ENCODE measurements at regions not wholly inside any gene's neighbourhood (a gene's known extent, or its start where the extent isn't known, plus 50 kb on each side); places are given as distances from the start of the nearest gene placed in this dataset.

DNA sequence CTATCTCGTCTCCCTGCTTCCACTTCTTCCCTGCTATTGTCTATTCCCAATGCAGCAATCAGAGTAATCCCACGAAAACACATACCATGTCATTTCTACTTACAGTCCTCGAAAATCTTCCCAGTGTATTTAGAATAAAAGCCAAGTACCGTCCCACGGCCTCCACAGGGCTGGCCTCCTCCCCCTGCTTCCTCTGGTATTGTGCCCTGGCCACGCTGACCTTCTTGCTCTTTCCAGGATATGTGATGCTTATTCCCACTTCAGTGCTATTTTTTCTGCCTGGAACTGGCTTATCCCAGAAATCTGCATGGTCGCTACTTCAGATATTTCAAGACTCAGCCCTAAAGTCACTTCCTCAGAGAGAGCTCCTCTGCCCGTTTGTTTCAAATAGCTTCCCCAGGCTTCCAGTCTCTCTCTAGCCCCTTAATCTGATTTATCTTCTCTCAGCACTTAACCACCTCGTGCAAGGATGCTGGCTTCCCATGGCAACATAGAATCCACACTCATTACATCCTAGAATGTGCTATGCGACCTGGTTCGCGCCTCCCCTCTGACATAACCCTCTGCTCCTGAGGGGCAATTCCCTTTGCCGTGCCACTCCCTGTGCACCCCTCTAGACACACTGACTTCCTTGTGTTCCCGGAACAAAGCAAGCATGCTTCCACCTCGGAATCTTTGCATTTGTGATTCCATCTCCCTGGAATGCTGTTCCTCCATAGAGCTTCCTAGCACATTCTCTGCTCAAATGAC is 365.9 kb downstream of the ZSWIM6 start:
- DNase-seq, result no peak

GRCh38 chr5:61701877-61702602 is 370.0 kb downstream of the ZSWIM6 start:
- DNase-seq, result no peak

GRCh38 chr5:61702784-61703183 is 370.7 kb downstream of the ZSWIM6 start:
- DNase-seq, result no peak

GRCh38 chr5:61704289-61704688 is 372.2 kb downstream of the ZSWIM6 start:
- DNase-seq, result no peak

GRCh38 chr5:61706751-61707150 is 374.7 kb downstream of the ZSWIM6 start:
- no peak for DNase-seq

DNA sequence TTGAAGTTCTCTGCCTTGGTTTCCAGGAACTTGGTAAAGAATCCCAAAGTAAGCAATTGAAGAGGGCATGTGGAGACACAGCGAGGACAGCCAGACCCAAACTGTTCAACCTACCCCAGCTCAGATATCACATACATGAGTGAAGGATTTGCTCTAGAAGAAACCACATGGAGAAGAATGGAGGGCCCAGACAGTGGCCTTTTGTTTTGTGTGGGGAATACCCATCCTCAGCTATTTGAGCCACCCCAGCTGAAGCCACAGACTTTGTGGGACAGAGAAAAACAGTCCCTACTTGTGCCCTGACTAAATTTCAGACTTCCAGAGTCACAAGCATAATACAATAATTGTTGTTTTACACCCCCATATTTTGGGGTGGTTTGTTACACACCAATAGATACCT is 387.1 kb downstream of the ZSWIM6 start:
- DNase-seq, result no peak

- DNase-seq, result no peak
Measured at GRCh38 chr5:61720829-61721228, 388.8 kb downstream of the ZSWIM6 start.

GRCh38 chr5:61724102-61724501 is 392.0 kb downstream of the ZSWIM6 start:
- DNase-seq, result no peak

DNA sequence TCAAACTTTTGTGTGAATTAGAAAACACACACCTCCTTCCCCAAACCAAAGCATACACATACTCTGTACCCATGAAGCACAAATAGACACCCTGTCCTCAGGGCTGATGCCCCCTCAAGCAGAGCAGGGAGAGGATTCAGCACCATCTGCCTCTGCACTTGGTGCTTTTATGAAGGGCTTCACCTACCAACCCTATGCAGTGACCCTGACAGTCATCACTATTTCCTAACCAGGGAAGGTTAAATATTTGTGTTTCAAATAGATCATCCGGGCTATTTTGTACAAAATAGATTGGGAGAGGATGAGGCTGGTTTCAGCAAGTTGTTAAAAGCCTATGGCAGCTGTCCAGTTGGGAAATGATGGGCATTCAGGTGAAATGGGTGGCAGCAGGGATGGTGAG is 396.2 kb downstream of the ZSWIM6 start:
- DNase-seq, result no peak

- DNase-seq, result no peak
Measured at GRCh38 chr5:61730866-61731265, 398.8 kb downstream of the ZSWIM6 start.

DNA sequence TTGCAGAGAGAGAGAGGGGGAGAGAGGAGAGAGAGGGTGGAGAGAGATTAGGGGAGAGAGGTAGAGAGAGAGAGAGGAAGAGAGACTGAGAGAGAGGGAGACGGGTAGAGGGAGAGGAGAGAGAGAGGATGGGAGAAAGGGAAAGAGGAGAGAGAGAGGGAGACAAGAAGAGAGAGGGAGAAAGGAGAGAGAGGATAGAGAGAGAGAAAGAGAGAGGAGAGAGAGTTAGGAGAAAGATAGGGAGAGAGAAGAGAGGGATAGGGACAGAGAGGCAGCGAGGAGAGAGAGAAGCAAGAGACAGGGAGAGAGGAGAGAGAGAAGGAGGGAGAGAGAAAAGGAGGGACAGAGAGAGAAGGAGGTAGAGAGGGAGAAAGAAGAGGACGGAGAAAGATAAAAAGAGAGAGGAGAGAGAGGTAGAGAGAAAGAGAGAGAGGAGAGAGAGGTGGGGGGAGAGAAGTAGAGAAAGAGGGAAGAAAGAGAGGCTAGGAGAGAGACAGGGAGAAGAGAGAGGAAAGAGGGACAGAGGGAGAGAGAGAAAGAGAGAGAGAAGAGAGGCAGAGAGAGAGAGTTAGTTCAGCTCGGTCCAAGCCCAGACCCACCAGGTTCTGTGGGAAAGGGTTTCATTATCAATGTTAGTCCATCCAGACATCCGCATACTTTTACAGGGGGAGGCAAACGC is 399.3 kb downstream of the ZSWIM6 start:
- no peak for DNase-seq

- DNase-seq, result no peak
Measured at GRCh38 chr5:61731946-61732314, 399.9 kb downstream of the ZSWIM6 start.

DNA sequence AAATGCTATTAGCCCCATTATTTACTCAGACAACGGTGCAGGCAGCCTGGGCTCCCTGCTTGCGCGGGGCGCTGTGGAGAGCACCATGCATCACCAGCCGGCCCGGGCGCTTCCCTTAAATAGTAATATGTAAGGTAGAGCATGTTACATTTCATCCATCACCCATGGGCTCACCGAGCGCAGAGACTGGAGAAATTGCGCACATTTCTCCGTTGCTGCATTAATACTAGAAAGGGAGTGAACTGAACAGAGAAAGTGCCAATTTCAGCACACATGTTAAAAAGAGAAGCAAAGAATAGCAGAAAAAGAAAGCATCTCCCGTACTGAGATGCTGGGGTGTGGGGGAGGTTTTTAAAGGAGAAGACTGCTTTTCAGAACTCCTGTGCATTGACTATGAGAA is 400.3 kb downstream of the ZSWIM6 start:
- no peak for DNase-seq

DNA sequence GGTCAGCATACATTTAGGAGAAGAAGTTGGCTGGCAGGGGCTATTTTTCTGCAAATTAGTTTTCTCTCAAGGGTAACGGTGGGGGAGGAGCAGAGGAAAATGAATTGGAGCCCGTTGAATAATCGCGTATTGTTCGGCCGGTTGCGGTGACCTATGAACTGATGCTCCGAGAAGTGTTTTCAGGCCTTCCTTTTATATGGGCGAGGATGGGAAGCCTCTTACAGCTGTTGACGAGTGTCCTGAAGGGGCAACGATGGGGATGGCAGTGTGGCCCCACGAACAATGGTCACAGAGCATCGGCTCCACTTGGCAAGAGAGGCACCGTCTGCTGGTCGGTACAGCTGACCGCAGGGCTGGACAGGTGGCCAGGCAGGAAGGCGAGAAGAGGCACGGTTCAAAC is 400.7 kb downstream of the ZSWIM6 start:
- no peak for DNase-seq

- DNase-seq, result no peak
Measured at GRCh38 chr5:61734001-61734400, 401.9 kb downstream of the ZSWIM6 start.

DNA sequence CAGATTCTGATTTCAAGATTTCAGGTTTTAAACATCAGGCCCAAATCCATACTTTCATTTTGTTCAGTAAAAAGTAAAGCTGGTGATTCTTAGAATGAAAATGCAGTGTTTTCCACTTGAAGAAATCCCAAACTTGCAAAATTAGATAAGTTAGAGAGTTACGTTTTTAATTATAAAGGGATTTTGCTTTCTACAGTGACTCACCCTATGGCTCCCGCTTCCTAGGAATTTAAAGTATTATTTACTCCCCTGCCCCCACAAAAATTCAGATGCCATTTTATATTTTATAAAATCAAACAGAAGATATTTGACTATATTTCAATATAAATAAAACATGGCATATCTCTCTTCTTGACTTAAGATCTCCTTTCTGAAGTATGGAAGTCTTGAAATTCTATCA is 402.9 kb downstream of the ZSWIM6 start:
- DNase-seq, result no peak

GRCh38 chr5:61735531-61735930 is 403.5 kb downstream of the ZSWIM6 start:
- DNase-seq, result no peak

- DNase-seq, result no peak
Measured at GRCh38 chr5:61735995-61736394, 403.9 kb downstream of the ZSWIM6 start.

DNA sequence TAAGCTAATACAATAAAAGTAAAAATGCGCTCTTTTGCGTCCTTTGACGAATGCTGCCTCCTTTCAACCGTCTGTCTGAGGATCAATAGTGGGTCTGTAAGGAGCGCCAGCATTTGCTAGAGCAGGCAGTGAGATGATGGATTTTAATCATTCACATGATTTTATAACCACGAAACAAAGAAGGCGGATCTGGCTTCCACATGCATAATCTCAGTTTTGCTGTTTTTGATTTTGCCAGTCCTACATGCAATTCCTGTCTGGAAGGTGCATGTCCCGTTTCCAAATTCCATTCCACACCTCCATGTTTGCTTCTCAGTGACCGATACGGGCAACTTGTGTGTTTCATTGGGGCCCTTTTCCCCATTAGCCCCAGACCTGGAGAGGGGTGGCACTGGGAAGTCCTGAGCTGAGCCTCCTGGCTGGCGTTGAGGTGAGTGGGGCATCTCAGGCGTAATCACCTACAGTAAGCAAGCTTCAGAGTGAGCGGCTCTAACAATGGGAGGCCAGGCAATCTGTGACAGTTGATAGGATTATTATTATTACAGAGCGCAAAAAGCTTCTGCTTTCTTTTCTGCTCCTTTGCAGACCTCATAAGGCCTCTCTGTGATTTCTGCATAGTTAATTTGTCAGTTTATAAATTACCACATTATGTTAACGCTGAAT is 405.4 kb downstream of the ZSWIM6 start:
- no peak for DNase-seq

DNA sequence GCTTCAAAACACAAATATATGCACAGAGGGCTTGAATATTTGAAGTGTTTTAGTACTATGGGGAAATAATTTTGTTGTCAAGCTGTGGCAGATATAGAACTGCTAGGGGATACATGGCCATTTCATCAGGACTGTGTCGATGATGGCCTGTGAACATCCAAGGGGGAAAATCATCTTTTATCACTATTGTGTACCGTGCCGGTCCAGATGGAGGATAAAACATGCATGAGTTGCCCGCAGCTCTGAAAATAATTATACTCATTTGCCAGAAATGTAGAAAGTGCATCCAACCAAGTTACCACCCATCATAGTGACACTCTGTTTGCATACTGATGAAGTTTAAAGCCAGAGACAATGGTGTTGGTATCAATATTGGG is 405.9 kb downstream of the ZSWIM6 start:
- no peak for DNase-seq

GRCh38 chr5:61738446-61738845 is 406.4 kb downstream of the ZSWIM6 start:
- no peak for DNase-seq

DNA sequence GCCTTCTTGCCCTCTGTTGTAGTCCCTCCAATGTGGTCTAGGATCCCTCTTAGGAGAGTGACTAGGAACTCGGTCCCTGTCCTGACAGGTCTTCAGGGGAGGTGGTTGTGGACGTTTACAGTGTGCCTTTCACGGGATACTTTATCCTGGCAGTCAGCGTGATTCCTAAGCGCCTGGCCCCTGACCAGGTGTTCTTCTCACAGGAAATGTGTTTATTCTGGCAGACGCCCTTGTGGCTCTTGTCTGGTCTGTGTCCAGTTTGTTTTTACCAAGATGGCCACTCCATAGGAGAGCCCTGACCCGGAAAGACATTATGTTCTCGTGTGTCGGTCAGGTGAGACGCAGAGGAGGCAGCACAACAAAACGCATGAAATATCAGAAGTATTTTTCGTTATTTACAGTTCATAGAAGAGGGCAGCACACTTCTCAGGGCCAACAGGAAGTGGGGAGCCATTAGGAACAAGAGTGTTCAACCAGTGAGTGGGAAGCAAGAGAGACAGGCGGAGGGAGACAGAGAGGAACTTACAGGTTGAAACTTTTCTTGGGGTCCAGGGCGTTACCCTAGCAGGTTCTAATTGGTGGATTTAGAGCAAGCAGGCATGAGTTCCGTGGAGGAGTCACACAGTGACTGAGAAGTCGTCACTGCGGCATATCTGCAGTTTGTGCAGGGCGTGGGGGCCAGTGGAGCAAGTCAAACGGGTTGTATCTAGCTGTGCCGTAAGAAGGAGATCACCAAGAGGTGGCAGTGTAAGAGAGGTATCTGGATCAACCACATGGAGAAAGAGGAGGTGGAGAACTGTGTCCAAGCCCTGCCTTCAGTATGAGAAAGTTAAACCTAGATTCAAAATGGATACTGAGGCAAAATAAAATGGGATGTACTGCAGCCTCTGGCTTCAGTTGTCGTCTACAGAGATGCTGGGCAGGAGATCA is 412.9 kb downstream of the ZSWIM6 start:
- no peak for DNase-seq

All from stimulated activated CD4-positive, alpha-beta T cell treated with anti-CD3 and anti-CD28 coated beads, Interleukin-4, amount 100 ng/mL, for 24 hours (primary cell).